ENCODE measurements at regions not wholly inside any gene's neighbourhood (a gene's known extent, or its start where the extent isn't known, plus 50 kb on each side); places are given as distances from the start of the nearest gene placed in this dataset.

GRCh38 chr12:124458992-124459851 is 108.2 kb downstream of the NCOR2 start:
- DNase-seq (ENCODE audit: low read depth in 2 of 3, low spot score in 2 of 3): no peak

DNA sequence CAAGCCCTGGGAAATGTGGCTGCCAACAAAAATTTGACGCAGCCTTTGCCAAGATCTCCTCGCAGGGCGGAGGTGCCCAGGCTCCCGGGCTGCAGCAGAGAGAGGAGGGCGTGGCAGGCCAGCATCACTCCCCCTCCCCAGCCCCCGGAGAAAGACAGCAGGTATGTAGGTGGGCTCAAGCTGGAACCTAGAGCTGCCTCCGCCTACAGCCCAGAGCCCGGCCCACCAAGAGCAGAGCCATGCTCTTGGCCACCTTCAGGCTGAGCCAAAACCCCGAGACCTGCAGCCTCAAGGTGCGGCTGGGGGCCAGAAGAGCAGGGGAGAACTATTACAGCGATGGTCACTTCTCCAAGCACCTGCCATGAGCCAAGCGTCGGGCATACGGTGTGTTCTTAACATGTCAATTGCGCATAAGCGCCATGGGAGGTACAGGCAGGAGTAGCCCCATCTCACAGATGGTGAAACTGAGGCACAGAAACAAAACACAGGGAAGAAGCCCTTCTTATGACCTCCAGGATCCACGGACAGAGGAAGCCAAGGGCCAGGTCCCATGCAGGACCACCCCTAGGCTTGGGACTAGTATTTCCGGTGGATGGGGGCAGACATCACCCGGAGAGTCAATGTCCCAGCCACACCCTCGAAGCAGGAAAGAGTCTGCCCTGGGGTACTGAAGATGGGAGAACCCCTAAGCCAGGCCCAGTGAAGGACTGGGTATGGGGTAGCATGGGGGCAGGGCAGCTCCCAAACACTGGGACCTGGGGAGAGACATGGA is 109.0 kb downstream of the NCOR2 start:
- DNase-seq (ENCODE audit: low read depth in 2 of 3, low spot score in 2 of 3): no peak

GRCh38 chr12:124457287-124458219 is 109.9 kb downstream of the NCOR2 start:
- no peak for DNase-seq (ENCODE audit: low read depth in 2 of 3, low spot score in 2 of 3)

GRCh38 chr12:124456652-124457152 is 110.7 kb downstream of the NCOR2 start:
- DNase-seq (ENCODE audit: low read depth in 2 of 3, low spot score in 2 of 3): no peak

DNA sequence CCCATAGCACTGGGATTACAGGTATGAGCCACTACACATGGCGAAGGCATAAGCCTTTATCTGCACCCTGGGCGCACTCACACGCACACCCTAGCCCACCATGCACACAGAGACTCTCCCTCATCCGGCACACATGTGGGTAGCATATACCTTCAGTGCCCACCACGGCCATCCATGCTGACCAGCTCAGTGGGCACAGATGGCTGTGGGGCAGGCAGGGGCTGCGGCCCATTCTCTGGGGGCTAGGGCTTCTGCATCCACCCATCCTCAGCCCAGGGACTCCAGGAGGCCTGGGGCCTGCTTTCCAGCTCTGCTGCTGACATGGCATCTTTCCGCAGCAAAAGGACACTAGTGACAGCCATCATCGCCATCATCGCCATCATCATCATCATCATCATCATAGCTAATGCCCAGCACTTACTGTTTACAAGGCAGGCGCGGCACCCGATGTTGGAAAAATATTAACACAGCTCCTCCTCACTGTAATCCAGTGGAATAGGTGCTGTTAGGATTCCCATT is 111.2 kb downstream of the NCOR2 start:
- DNase-seq (ENCODE audit: low read depth in 2 of 3, low spot score in 2 of 3): no peak

GRCh38 chr12:124455336-124455735 is 112.1 kb downstream of the NCOR2 start:
- DNase-seq (ENCODE audit: low read depth in 2 of 3, low spot score in 2 of 3): no peak

DNA sequence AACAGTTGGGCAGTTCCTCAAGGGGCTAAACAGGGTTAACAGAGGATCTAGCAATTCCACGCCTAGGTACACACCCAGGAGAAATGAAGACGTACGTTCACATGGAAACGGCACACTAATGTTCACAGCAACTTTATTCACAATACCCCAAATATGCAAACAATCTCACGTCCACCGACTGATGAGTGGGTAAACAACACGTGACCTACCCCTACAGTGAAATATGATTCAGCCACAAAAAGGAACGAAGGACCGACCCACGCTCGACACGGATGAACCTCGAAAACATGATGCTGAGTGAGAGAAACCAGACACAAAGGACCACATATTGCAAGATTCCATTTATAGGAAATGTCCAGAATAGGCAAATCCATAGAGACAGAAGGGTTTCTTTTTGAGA is 112.7 kb downstream of the NCOR2 start:
- DNase-seq (ENCODE audit: low read depth in 2 of 3, low spot score in 2 of 3): no peak

DNA sequence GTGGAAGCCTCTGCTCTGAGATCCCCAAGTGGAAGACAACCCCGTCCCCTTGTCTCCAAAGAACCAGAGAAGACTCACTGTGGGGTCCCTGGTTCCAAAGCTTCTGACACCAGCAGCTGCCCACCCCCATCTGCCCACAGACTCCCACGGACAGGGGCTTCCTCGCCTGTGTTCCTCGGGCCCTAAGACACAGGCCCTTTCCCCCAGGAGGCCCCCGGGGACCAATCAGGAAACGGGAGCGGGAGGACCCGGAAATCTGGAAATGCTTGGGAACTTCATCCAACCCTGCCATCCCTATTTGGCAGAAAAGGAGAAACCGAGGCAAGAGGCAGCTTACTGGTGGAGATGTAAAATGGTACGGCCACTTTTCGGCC is 113.1 kb downstream of the NCOR2 start:
- DNase-seq (ENCODE audit: low read depth in 2 of 3, low spot score in 2 of 3): no peak

- peak in 2 of 3 experiments; percentile 55 to 61 for DNase-seq (ENCODE audit: low read depth in 2 of 3, low spot score in 2 of 3)
Measured at GRCh38 chr12:124453419-124454351, 113.7 kb downstream of the NCOR2 start.

GRCh38 chr12:124452576-124453331 is 114.7 kb downstream of the NCOR2 start:
- no peak for DNase-seq (ENCODE audit: low read depth in 2 of 3, low spot score in 2 of 3)

GRCh38 chr12:124451637-124452243 is 115.7 kb downstream of the NCOR2 start:
- no peak for DNase-seq (ENCODE audit: low read depth in 2 of 3, low spot score in 2 of 3)

DNA sequence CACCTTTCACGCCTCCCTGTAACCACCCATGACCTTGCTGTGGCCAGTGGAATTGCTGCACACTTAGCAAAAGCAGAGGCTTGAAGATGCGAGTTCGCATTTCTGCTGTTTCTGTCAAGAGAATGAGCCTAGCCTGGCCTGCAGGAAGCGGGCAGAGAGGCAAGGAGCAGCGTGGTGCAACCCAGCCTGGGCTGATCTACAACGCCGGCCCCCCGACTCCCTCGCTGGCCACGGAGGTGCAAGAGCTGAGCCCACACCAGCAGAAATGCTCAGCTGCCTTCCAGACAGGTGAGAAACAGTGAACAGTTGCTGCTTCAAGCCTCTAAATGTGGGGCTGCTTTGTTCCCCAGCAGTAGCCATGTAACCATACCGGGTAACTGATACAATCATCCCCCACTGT is 116.4 kb downstream of the NCOR2 start:
- no peak for DNase-seq (ENCODE audit: low read depth in 2 of 3, low spot score in 2 of 3)

DNA sequence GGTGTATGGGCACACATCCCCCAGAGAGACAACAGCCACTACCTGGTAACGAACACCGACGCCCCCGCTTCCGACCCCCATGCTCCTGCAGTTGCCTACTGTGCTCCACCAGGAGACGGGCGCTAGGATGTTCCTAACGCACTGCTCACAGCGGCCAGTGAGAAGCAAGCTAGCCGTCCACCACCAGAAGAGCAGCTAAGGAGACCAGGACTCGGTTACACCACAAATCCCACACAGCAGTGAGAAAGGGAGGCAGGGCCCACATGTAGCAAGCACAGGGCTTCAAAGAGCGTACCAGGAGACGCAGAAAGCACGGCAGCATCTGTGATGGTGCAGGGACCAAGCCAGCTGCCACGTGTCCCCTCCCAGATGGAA is 117.0 kb downstream of the NCOR2 start:
- no peak for DNase-seq (ENCODE audit: low read depth in 2 of 3, low spot score in 2 of 3)

GRCh38 chr12:124449623-124450375 is 117.6 kb downstream of the NCOR2 start:
- no peak for DNase-seq (ENCODE audit: low read depth in 2 of 3, low spot score in 2 of 3)

- DNase-seq (ENCODE audit: low read depth in 2 of 3, low spot score in 2 of 3): no peak
Measured at GRCh38 chr12:124448955-124449622, 118.3 kb downstream of the NCOR2 start.

- DNase-seq (ENCODE audit: low read depth in 2 of 3, low spot score in 2 of 3): no peak
Measured at GRCh38 chr12:124448241-124448954, 119.0 kb downstream of the NCOR2 start.

DNA sequence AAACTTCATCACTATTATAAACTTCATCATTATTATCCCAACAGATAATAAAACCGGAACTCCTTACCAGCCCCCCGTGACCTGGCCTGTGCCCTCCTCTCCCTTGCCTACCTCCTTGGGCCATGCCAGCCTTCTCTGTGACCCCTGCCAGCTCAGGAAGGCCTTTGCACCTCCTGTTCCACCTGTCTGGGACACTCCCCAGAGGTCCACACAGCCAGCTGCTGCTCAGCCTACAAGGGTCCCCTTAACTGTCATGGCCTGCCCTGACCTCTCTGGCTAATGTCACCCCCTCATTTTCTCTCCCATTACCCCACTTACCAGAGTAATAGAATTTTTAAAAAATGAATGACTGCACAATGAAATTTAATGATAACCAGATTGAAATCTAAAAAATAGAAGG is 121.0 kb downstream of the NCOR2 start:
- DNase-seq (ENCODE audit: low read depth in 2 of 3, low spot score in 2 of 3): no peak
